ENCODE measurements at regions not wholly inside any gene's neighbourhood (a gene's known extent, or its start where the extent isn't known, plus 50 kb on each side); places are given as distances from the start of the nearest gene placed in this dataset.
"Not testable (repeated sequence)": the region's sequence is repeated elsewhere in the genome, so short reads cannot be mapped to it uniquely, and the experiment has no call there.

GRCh38 chr1:214095896-214096295 is 108.1 kb downstream of the PROX1 start:
- not testable (repeated sequence) for ATAC-seq (ENCODE audit: insufficient number of reproducible peaks, low FRiP score, low read depth); H3K36me3 ChIP-seq; H3K4me1 ChIP-seq (ENCODE audit: control insufficient read depth in 1 of 2, low read depth in 2 of 2); H3K27ac ChIP-seq; H3K9me3 ChIP-seq; H3K4me3 ChIP-seq; DNase-seq (ENCODE audit: low spot score); H3K27me3 ChIP-seq (replicated peaks; ENCODE audit: insufficient read depth)

GRCh38 chr1:214101246-214101645 is 113.5 kb downstream of the PROX1 start:
- DNase-seq (ENCODE audit: low spot score) (no peak), ATAC-seq (ENCODE audit: insufficient number of reproducible peaks, low FRiP score, low read depth) (no peak)
- H3K27me3 ChIP-seq (replicated peaks; ENCODE audit: insufficient read depth) = no peaks in the 10 kb centered on the region
- H3K27ac ChIP-seq = no peak overlapping the region
- no peaks in the 10 kb centered on the region for H3K36me3 ChIP-seq
- H3K4me3 ChIP-seq = no peak overlapping the region
- no peak for TF ChIP-seq CTCF (IDR thresholded peaks at IDR 0.05)
- no peaks in the 10 kb centered on the region for H3K9me3 ChIP-seq
- no peaks in the 10 kb centered on the region for H3K4me1 ChIP-seq (ENCODE audit: control insufficient read depth in 1 of 2, low read depth in 2 of 2)

- Histone ChIP-seq H3K36me3 (no peaks in the 10 kb centered on the region), H3K4me1 (ENCODE audit: control insufficient read depth in 1 of 2, low read depth in 2 of 2) (no peaks in the 10 kb centered on the region), H3K27ac (no peak overlapping the region), H3K4me3 (no peak overlapping the region), H3K27me3 (replicated peaks; ENCODE audit: insufficient read depth) (no peaks in the 10 kb centered on the region), H3K9me3 (no peaks in the 10 kb centered on the region)
- no peak for TF ChIP-seq CTCF (IDR thresholded peaks at IDR 0.05)
- DNase-seq (ENCODE audit: low spot score) (no peak), ATAC-seq (ENCODE audit: insufficient number of reproducible peaks, low FRiP score, low read depth) (no peak)
Measured at GRCh38 chr1:214101828-214102227, 114.1 kb downstream of the PROX1 start.

- H3K27me3 ChIP-seq (replicated peaks; ENCODE audit: insufficient read depth) = no peaks in the 10 kb centered on the region
- no peaks in the 10 kb centered on the region for H3K4me1 ChIP-seq (ENCODE audit: control insufficient read depth in 1 of 2, low read depth in 2 of 2)
- DNase-seq (ENCODE audit: low spot score) = no peak
- no peaks in the 10 kb centered on the region for H3K9me3 ChIP-seq
- no peaks in the 10 kb centered on the region for H3K36me3 ChIP-seq
- TF ChIP-seq CTCF (IDR thresholded peaks at IDR 0.05) = no peak
- ATAC-seq (ENCODE audit: insufficient number of reproducible peaks, low FRiP score, low read depth) = no peak
- H3K27ac ChIP-seq = no peak overlapping the region
- H3K4me3 ChIP-seq = no peak overlapping the region
Measured at GRCh38 chr1:214102907-214103306, 115.1 kb downstream of the PROX1 start.

GRCh38 chr1:214103778-214104177 is 116.0 kb downstream of the PROX1 start:
- ATAC-seq (ENCODE audit: insufficient number of reproducible peaks, low FRiP score, low read depth) = no peak
- DNase-seq (ENCODE audit: low spot score) = no peak
- TF ChIP-seq CTCF (IDR thresholded peaks at IDR 0.05) = no peak
- H3K9me3 ChIP-seq = no peaks in the 10 kb centered on the region
- no peaks in the 10 kb centered on the region for H3K36me3 ChIP-seq
- H3K27me3 ChIP-seq (replicated peaks; ENCODE audit: insufficient read depth) = no peaks in the 10 kb centered on the region
- H3K4me1 ChIP-seq (ENCODE audit: control insufficient read depth in 1 of 2, low read depth in 2 of 2) = no peaks in the 10 kb centered on the region
- H3K27ac ChIP-seq = no peak overlapping the region
- no peak overlapping the region for H3K4me3 ChIP-seq

GRCh38 chr1:214106375-214106774 is 118.6 kb downstream of the PROX1 start:
- H3K27me3 ChIP-seq (replicated peaks; ENCODE audit: insufficient read depth) = no peaks in the 10 kb centered on the region
- DNase-seq (ENCODE audit: low spot score) (no peak), ATAC-seq (ENCODE audit: insufficient number of reproducible peaks, low FRiP score, low read depth) (no peak)
- TF ChIP-seq CTCF (IDR thresholded peaks at IDR 0.05) = no peak
- H3K36me3 ChIP-seq = no peaks in the 10 kb centered on the region
- no peak overlapping the region for H3K4me3 ChIP-seq
- H3K27ac ChIP-seq = no peak overlapping the region
- no peaks in the 10 kb centered on the region for H3K9me3 ChIP-seq
- H3K4me1 ChIP-seq (ENCODE audit: control insufficient read depth in 1 of 2, low read depth in 2 of 2) = no peaks in the 10 kb centered on the region
